Panc1 (cell line): ENCODE measurements at regions not wholly inside any gene's neighbourhood (a gene's known extent, or its start where the extent isn't known, plus 50 kb on each side); places are given as distances from the start of the nearest gene placed in this dataset.
"Not testable (repeated sequence)": the region's sequence is repeated elsewhere in the genome, so short reads cannot be mapped to it uniquely, and the experiment has no call there.

Source experiments
- ATAC-seq: fragments of 200-7000 bp; cut with Tn5 transposase; 2 replicates; pipeline ENCODE4 v1.9.1; 2020; ENCODE audit warnings: mild to moderate bottlenecking, moderate library complexity
- BruUV-seq: library from RNA; stranded (reverse); fragments of 400-500 nt; replicated peaks from 2 replicates; lab custom pipeline; 2021; lab: Mats Ljungman, UMichigan
- CTCF ChIA-PET: fragments of 300-600 bp; sonication (Branson Sonifier 250); formaldehyde crosslinking; loops from one replicate; lab custom pipeline; 2022; ENCODE audit warnings: antibody characterized with exemption; lab: Charles Lee
- POLR2A ChIA-PET: fragments of 300-600 bp; sonication (Branson Sonifier 250); formaldehyde crosslinking; loops from one replicate; lab custom pipeline; 2022; ENCODE audit warnings: antibody characterized with exemption; lab: Charles Lee
- DNase-seq: peaks from one replicate; pipeline ENCODE4 v3.0.0-alpha.2; 2010; ENCODE audit warnings: low read depth, low spot score
- H3K27ac ChIP-seq: 2 replicates; pipeline ENCODE4 v1.5.1; 2011; ENCODE audit warnings: mild to moderate bottlenecking, low read length, inconsistent platforms
- H3K27me3 ChIP-seq: fragments of 200-500 bp; sonication (Bioruptor generic); 2 replicates; pipeline ENCODE4 v1.6.0; 2014; ENCODE audit warnings: low read length, inconsistent platforms; ENCODE audit not compliant: control insufficient read depth, insufficient read depth
- H3K36me3 ChIP-seq: fragments of 200-500 bp; sonication (Bioruptor generic); 2 replicates; pipeline ENCODE4 v1.5.1; 2014; ENCODE audit warnings: inconsistent platforms, mild to moderate bottlenecking, low read length, moderate library complexity; ENCODE audit not compliant: control insufficient read depth, insufficient read depth
- H3K4me1 ChIP-seq: 2 replicates; pipeline ENCODE4 v1.5.1; 2011; ENCODE audit warnings: inconsistent platforms, mild to moderate bottlenecking, low read length, moderate library complexity; ENCODE audit not compliant: control insufficient read depth, insufficient read depth
- H3K4me3 ChIP-seq, 2 experiments: 2 replicates each; pipeline ENCODE4 v1.5.1; 2011 to 2012; ENCODE audit warnings: low read depth in 2 of 2, low read length in 2 of 2, mild to moderate bottlenecking in 2 of 2, inconsistent platforms in 1 of 2, moderate library complexity in 1 of 2
- H3K9me3 ChIP-seq: fragments of 200-500 bp; sonication (Bioruptor generic); 2 replicates; pipeline ENCODE4 v1.5.1; 2014; ENCODE audit warnings: low read depth, mild to moderate bottlenecking, inconsistent platforms, low read length, moderate library complexity; ENCODE audit not compliant: control insufficient read depth, insufficient read depth
- in situ Hi-C: cut with HindIII; loops from 2 replicates; pipeline ENCODE4 v1.10.0; 2016; ENCODE audit warnings: low sequenced_read_pairs, low pct_unique_long_range_greater_than_20kb
- intact Hi-C: fragments of 100-400 bp; cut with micrococcal nuclease; formaldehyde crosslinking; loops from one replicate; pipeline ENCODE4 v1.10.0; 2022; ENCODE audit not compliant: unreplicated experiment

GRCh38 chr1:223897097-223897496 is 51.4 kb upstream of the TP53BP2 start:
- CTCF ChIA-PET, H3K27ac ChIP-seq, H3K4me1 ChIP-seq, BruUV-seq, H3K4me3 ChIP-seq, H3K27me3 ChIP-seq, intact Hi-C loops, DNase-seq, in situ Hi-C loops, ATAC-seq, H3K9me3 ChIP-seq, H3K36me3 ChIP-seq, POLR2A ChIA-PET: not testable (repeated sequence)

GRCh38 chr1:223895950-223896349 is 50.2 kb upstream of the TP53BP2 start:
- H3K27me3 ChIP-seq, H3K36me3 ChIP-seq, POLR2A ChIA-PET, ATAC-seq, BruUV-seq, CTCF ChIA-PET, H3K27ac ChIP-seq, intact Hi-C loops, in situ Hi-C loops, H3K9me3 ChIP-seq, DNase-seq, H3K4me3 ChIP-seq, H3K4me1 ChIP-seq: not testable (repeated sequence)
